Fibroblast of lung (primary cell): ENCODE measurements at regions not wholly inside any gene's neighbourhood (a gene's known extent, or its start where the extent isn't known, plus 50 kb on each side); places are given as distances from the start of the nearest gene placed in this dataset.

Experiments used
- DNase-seq, 2 donors: peaks; one replicate each; pipeline versions ENCODE4 v3.0.0 to v3.0.0-alpha.2; 2010; ENCODE audit warnings: low read depth in 2 of 2
- H2AFZ ChIP-seq: 2 replicates; pipeline ENCODE4 v1.5.1; 2012; ENCODE audit warnings: low read length, control low read depth, inconsistent platforms
- H3K27ac ChIP-seq: 2 replicates; pipeline ENCODE4 v1.5.1; 2011; ENCODE audit warnings: low read length, control low read depth; ENCODE audit not compliant: insufficient read depth
- H3K27me3 ChIP-seq: 2 replicates; pipeline ENCODE4 v1.5.1; 2011; ENCODE audit warnings: mild to moderate bottlenecking, low read length; ENCODE audit not compliant: control insufficient read depth, insufficient read depth
- H3K36me3 ChIP-seq: 2 replicates; pipeline ENCODE4 v1.5.1; 2011; ENCODE audit warnings: low read length; ENCODE audit not compliant: control insufficient read depth, insufficient read depth
- H3K4me1 ChIP-seq: 2 replicates; pipeline ENCODE4 v1.5.1; 2011; ENCODE audit warnings: low read length; ENCODE audit not compliant: control insufficient read depth, insufficient read depth; ENCODE audit errors: extremely low read depth
- H3K4me2 ChIP-seq: 2 replicates; pipeline ENCODE4 v1.5.1; 2011; ENCODE audit warnings: low read length, control low read depth; ENCODE audit not compliant: insufficient read depth; ENCODE audit errors: extremely low read depth
- H3K4me3 ChIP-seq, 4 experiments: fragments of 200-600 bp in 1 of 4; sonication (generic) in 1 of 4; replicated peaks in 1 of 4; 2 replicates each; pipeline ENCODE4 v1.5.1; 2011 to 2016; ENCODE audit warnings: low read length in 4 of 4, low read depth in 3 of 4, mild to moderate bottlenecking in 3 of 4, control low read depth in 2 of 4, inconsistent platforms in 1 of 4, mixed read lengths in 1 of 4; ENCODE audit not compliant: insufficient read depth in 1 of 4; ENCODE audit errors: control extremely low read depth in 1 of 4
- H3K79me2 ChIP-seq: 2 replicates; pipeline ENCODE4 v1.5.1; 2012; ENCODE audit warnings: mild to moderate bottlenecking, low read length, inconsistent platforms; ENCODE audit not compliant: control insufficient read depth, insufficient read depth
- H3K9ac ChIP-seq: 2 replicates; pipeline ENCODE4 v1.5.1; 2011; ENCODE audit warnings: mild to moderate bottlenecking, low read length, control low read depth; ENCODE audit not compliant: insufficient read depth
- H3K9me3 ChIP-seq: 2 replicates; pipeline ENCODE4 v1.5.1; 2012; ENCODE audit warnings: low read depth, low read length; ENCODE audit not compliant: control insufficient read depth, insufficient read depth
- H4K20me1 ChIP-seq: 2 replicates; pipeline ENCODE4 v1.5.1; 2011; ENCODE audit warnings: low read length; ENCODE audit not compliant: control insufficient read depth, insufficient read depth; ENCODE audit errors: extremely low read depth
- CTCF ChIP-seq, 2 donors: IDR thresholded peaks in 1 of 2; conservative IDR thresholded peaks in 1 of 2; 1 replicate in 1 of 2; 2 replicates in 1 of 2; pipeline ENCODE4 v1.5.1; 2011 to 2012; ENCODE audit warnings: low read length in 2 of 2, control low read depth in 1 of 2, inconsistent platforms in 1 of 2, low read depth in 1 of 2, mild to moderate bottlenecking in 1 of 2
- EZH2 ChIP-seq: IDR thresholded peaks from 2 replicates; pipeline ENCODE4 v1.5.1; 2012; ENCODE audit warnings: low read length, control low read depth, mild to moderate bottlenecking; ENCODE audit errors: missing control alignments

- Histone ChIP-seq H3K27me3 (no peaks in the 10 kb centered on the region), H3K9me3 (no peaks in the 10 kb centered on the region), H3K4me2 (no peak overlapping the region), H3K4me3 (no peak overlapping the region), H2AFZ (no peak overlapping the region), H3K4me1 (no peaks in the 10 kb centered on the region), H3K79me2 (no peaks in the 10 kb centered on the region), H3K27ac (no peak overlapping the region), H3K9ac (no peak overlapping the region), H4K20me1 (no peaks in the 10 kb centered on the region), H3K36me3 (no peaks in the 10 kb centered on the region)
- no peak for TF ChIP-seq EZH2
- no peak for TF ChIP-seq CTCF (conservative IDR thresholded peaks at IDR 0.05 in 1 of 2, IDR thresholded peaks at IDR 0.05 in 1 of 2; ENCODE audit: low read depth in 1 of 2, low read length in 2 of 2)
- no peak for DNase-seq
These were observed 108.7 kb downstream of the HTR1B start for GRCh38 chr6:77354581-77354980.

- H3K4me1 ChIP-seq, result no peaks in the 10 kb centered on the region
- no peaks in the 10 kb centered on the region for H3K27me3 ChIP-seq
- H3K36me3 ChIP-seq, result no peaks in the 10 kb centered on the region
- no peak for DNase-seq
- H3K27ac ChIP-seq, result no peak overlapping the region
- TF ChIP-seq CTCF (conservative IDR thresholded peaks at IDR 0.05 in 1 of 2, IDR thresholded peaks at IDR 0.05 in 1 of 2; ENCODE audit: low read depth in 1 of 2, low read length in 2 of 2), result no peak
- no peak for TF ChIP-seq EZH2
- no peak overlapping the region for H3K4me3 ChIP-seq
- no peaks in the 10 kb centered on the region for H3K9me3 ChIP-seq
- no peak overlapping the region for H3K4me2 ChIP-seq
- no peaks in the 10 kb centered on the region for H3K79me2 ChIP-seq
- no peak overlapping the region for H2AFZ ChIP-seq
- no peaks in the 10 kb centered on the region for H4K20me1 ChIP-seq
- no peak overlapping the region for H3K9ac ChIP-seq
These were observed 110.2 kb downstream of the HTR1B start for GRCh38 chr6:77353129-77353528.

- Histone ChIP-seq H3K4me1 (no peaks in the 10 kb centered on the region), H3K9ac (no peak overlapping the region), H3K4me2 (no peak overlapping the region), H3K27me3 (no peaks in the 10 kb centered on the region), H3K79me2 (no peaks in the 10 kb centered on the region), H3K27ac (no peak overlapping the region), H2AFZ (no peak overlapping the region), H3K4me3 (no peak overlapping the region), H3K9me3 (no peaks in the 10 kb centered on the region), H4K20me1 (no peaks in the 10 kb centered on the region), H3K36me3 (no peaks in the 10 kb centered on the region)
- DNase-seq, result no peak
- TF ChIP-seq CTCF (conservative IDR thresholded peaks at IDR 0.05 in 1 of 2, IDR thresholded peaks at IDR 0.05 in 1 of 2; ENCODE audit: low read depth in 1 of 2, low read length in 2 of 2) (no peak), EZH2 (no peak)
These were observed 122.0 kb downstream of the HTR1B start for GRCh38 chr6:77341058-77341986.
